Endothelial cell of umbilical vein (primary cell): ENCODE measurements at regions not wholly inside any gene's neighbourhood (a gene's known extent, or its start where the extent isn't known, plus 50 kb on each side); places are given as distances from the start of the nearest gene placed in this dataset.

ENCODE experiments used
- BruUV-seq: library from RNA; stranded (reverse); fragments of 400-500 nt; replicated peaks from 2 replicates; lab custom pipeline; 2021; lab: Mats Ljungman, UMichigan
- CTCF ChIA-PET: fragments of 300-600, 350-600 bp; sonication (Branson Sonifier 250); formaldehyde crosslinking; loops from one replicate; lab custom pipeline; 2021; ENCODE audit warnings: antibody characterized with exemption, inconsistent platforms; lab: Charles Lee
- POLR2A ChIA-PET: fragments of 300-600, 350-600 bp; sonication (Branson Sonifier 250); formaldehyde crosslinking; loops from one replicate; lab custom pipeline; 2021; ENCODE audit warnings: antibody characterized with exemption, inconsistent platforms; lab: Charles Lee
- DNase-seq: peaks from one replicate; pipeline ENCODE4 v3.0.0-alpha.2; 2011; ENCODE audit warnings: low read depth, low spot score
- FAIRE-seq: peaks from 2 replicates; lab custom pipeline; 2011; peaks lifted over from hg19 to GRCh38; lab: Jason Lieb, UNC
- H2AFZ ChIP-seq: 2 replicates; pipeline ENCODE4 v1.6.0; 2012; ENCODE audit warnings: low read depth, low read length, control low read depth, inconsistent platforms
- H3K27ac ChIP-seq: 2 replicates; pipeline ENCODE4 v1.5.1; 2011; ENCODE audit warnings: low read depth, mild to moderate bottlenecking, control low read depth, low read length, moderate library complexity; ENCODE audit not compliant: insufficient read depth
- H3K27me3 ChIP-seq, 2 experiments: 2 replicates each; pipeline versions ENCODE4 v1.6.0 to v1.6.1; 2011; ENCODE audit warnings: low read length in 2 of 2, mixed read lengths in 1 of 2; ENCODE audit not compliant: control insufficient read depth in 2 of 2, insufficient read depth in 2 of 2
- H3K36me3 ChIP-seq, 2 experiments: 2 replicates in 1 of 2; 3 replicates in 1 of 2; pipeline ENCODE4 v1.5.1; 2011; ENCODE audit warnings: low read length in 2 of 2, mild to moderate bottlenecking in 1 of 2, moderate library complexity in 1 of 2; ENCODE audit not compliant: control insufficient read depth in 2 of 2, insufficient read depth in 2 of 2; ENCODE audit errors: extremely low read depth in 1 of 2
- H3K4me1 ChIP-seq: 3 replicates; pipeline ENCODE4 v1.5.1; 2011; ENCODE audit warnings: mild to moderate bottlenecking, low read length; ENCODE audit not compliant: control insufficient read depth, insufficient read depth; ENCODE audit errors: extremely low read depth
- H3K4me2 ChIP-seq: 2 replicates; pipeline ENCODE4 v1.6.1; 2011; ENCODE audit warnings: low read length, control low read depth, mixed read lengths; ENCODE audit not compliant: insufficient read depth
- H3K4me3 ChIP-seq, 3 experiments: fragments of 200-600 bp in 1 of 3; sonication (generic), shearing (Covaris generic) in 1 of 3; replicated peaks in 1 of 3; 2 replicates each; pipeline ENCODE4 v1.5.1; 2011 to 2016; ENCODE audit warnings: control low read depth in 3 of 3, low read length in 3 of 3, mild to moderate bottlenecking in 2 of 3, inconsistent platforms in 1 of 3, low read depth in 1 of 3, moderate library complexity in 1 of 3; ENCODE audit not compliant: insufficient read depth in 1 of 3
- H3K79me2 ChIP-seq: 2 replicates; pipeline ENCODE4 v1.6.0; 2012; ENCODE audit warnings: low read length, inconsistent platforms; ENCODE audit not compliant: control insufficient read depth, insufficient read depth
- H3K9ac ChIP-seq: replicated peaks from 2 replicates; pipeline ENCODE3; 2011; ENCODE audit warnings: low read length, control low read depth; ENCODE audit not compliant: insufficient read depth; ENCODE audit errors: extremely low read depth
- H3K9me1 ChIP-seq: replicated peaks from 3 replicates; pipeline ENCODE4 v1.6.0; 2011; ENCODE audit warnings: mild to moderate bottlenecking, low read length; ENCODE audit not compliant: control insufficient read depth, insufficient read depth; ENCODE audit errors: extremely low read depth
- H3K9me3 ChIP-seq: replicated peaks from 2 replicates; pipeline ENCODE4 v1.5.1; 2012; ENCODE audit warnings: low read length, inconsistent platforms; ENCODE audit not compliant: control insufficient read depth, insufficient read depth
- H4K20me1 ChIP-seq: replicated peaks from 2 replicates; pipeline ENCODE3; 2011; ENCODE audit warnings: mild to moderate bottlenecking, low read length; ENCODE audit not compliant: control insufficient read depth, insufficient read depth; ENCODE audit errors: extremely low read depth
- EZH2 ChIP-seq: IDR thresholded peaks from 2 replicates; pipeline ENCODE4 v1.6.1; 2012; ENCODE audit warnings: borderline replicate concordance, low read depth, mild to moderate bottlenecking, moderate library complexity, low read length, inconsistent platforms; ENCODE audit not compliant: severe bottlenecking
- FOS ChIP-seq: IDR thresholded peaks from 2 replicates; pipeline ENCODE4 v1.6.1; 2011; ENCODE audit warnings: mild to moderate bottlenecking, low read length, moderate library complexity, borderline replicate concordance; ENCODE audit not compliant: insufficient read depth
- GATA2 ChIP-seq: IDR thresholded peaks from 2 replicates; pipeline ENCODE4 v1.7.0; 2011; ENCODE audit warnings: low read depth, mild to moderate bottlenecking, moderate library complexity, mixed read lengths, low read length; ENCODE audit not compliant: insufficient read length, insufficient read depth
- MYC ChIP-seq: IDR thresholded peaks from one replicate; pipeline ENCODE4 v1.6.1; 2011; ENCODE audit warnings: mild to moderate bottlenecking, low read depth, low read length
- POLR2A ChIP-seq: IDR thresholded peaks from 2 replicates; pipeline ENCODE4 v1.6.1; 2012; ENCODE audit warnings: low read depth, mild to moderate bottlenecking, control low read depth, low read length
- POLR2AphosphoS5 ChIP-seq: IDR thresholded peaks from 2 replicates; pipeline ENCODE4 v1.6.1; 2012; ENCODE audit warnings: low read depth, mild to moderate bottlenecking, control low read depth, low read length, moderate library complexity; ENCODE audit not compliant: insufficient read depth
- dilution Hi-C: fragments of 300-500 bp; cut with MboI; formaldehyde crosslinking; loops from one replicate; pipeline ENCODE4 v1.15.0; 2019; ENCODE audit warnings: low sequenced_read_pairs; ENCODE audit not compliant: extremely low pct_ligation_motif_present
- intact Hi-C: fragments of 100-400 bp; cut with micrococcal nuclease; formaldehyde crosslinking; loops from one replicate; pipeline ENCODE4 v1.10.0; 2022
- TF ChIP-seq, protein P1 (sequence below), 2 donors: IDR thresholded peaks; 1 replicate in 1 of 2; 2 replicates in 1 of 2; pipeline ENCODE4 v1.5.1; 2011; ENCODE audit warnings: low read length in 2 of 2, mild to moderate bottlenecking in 2 of 2, moderate library complexity in 2 of 2, control low read depth in 1 of 2, inconsistent platforms in 1 of 2, low read depth in 1 of 2; ENCODE audit not compliant: insufficient read depth in 1 of 2; ENCODE audit errors: extremely low read depth in 1 of 2
- TF ChIP-seq, protein P2 (sequence below): IDR thresholded peaks from 2 replicates; pipeline ENCODE4 v1.6.1; 2011; ENCODE audit not compliant: insufficient read depth, insufficient read length

DNA sequence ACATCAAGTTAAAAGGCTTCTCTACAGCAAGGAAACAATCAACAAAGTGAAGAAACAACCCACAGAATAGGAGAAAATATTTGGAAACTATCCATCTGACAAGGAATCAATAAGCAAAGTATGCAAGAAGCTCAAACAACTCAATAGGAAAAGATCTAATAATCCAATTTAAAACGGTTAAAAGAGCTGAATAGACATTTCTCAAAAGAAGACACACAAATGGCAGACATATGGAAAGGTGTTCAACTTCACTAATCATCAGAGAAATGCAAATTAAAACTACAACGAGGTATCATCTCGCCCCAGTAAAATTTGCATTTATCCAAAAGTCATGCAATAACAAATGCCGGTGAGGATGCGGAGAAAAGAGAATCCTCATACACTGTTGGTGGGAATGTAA lies 82.2 kb upstream of the NECTIN3 start:
- Histone ChIP-seq H4K20me1 (no peaks in the 10 kb centered on the region), H3K4me2 (no peak overlapping the region), H3K9me1 (no peaks in the 10 kb centered on the region), H3K27me3 (peaks cover 3 to 4% of the 10 kb centered on the region in 2 experiments), H3K36me3 (no peaks in the 10 kb centered on the region), H3K9ac (no peak overlapping the region), H2AFZ (no peak overlapping the region), H3K4me3 (no peak overlapping the region), H3K9me3 (no peaks in the 10 kb centered on the region), H3K4me1 (no peaks in the 10 kb centered on the region), H3K79me2 (no peaks in the 10 kb centered on the region), H3K27ac (no peak overlapping the region)
- POLR2A ChIA-PET, result no interaction called here
- intact Hi-C loops (no loop called here), dilution Hi-C loops (no loop called here)
- CTCF ChIA-PET, result interaction anchor here (1.3 kb wide), 1 partner anchor 91 kb away, joined by 3 read pairs; no protein-coding TSS in a partner anchor
- DNase-seq (no peak), FAIRE-seq (no peak)
- TF ChIP-seq EZH2 (no peak), FOS (no peak), GATA2 (no peak), POLR2AphosphoS5 (no peak), MYC (no peak), POLR2A (no peak)
- TF ChIP-seq, protein P1, sequence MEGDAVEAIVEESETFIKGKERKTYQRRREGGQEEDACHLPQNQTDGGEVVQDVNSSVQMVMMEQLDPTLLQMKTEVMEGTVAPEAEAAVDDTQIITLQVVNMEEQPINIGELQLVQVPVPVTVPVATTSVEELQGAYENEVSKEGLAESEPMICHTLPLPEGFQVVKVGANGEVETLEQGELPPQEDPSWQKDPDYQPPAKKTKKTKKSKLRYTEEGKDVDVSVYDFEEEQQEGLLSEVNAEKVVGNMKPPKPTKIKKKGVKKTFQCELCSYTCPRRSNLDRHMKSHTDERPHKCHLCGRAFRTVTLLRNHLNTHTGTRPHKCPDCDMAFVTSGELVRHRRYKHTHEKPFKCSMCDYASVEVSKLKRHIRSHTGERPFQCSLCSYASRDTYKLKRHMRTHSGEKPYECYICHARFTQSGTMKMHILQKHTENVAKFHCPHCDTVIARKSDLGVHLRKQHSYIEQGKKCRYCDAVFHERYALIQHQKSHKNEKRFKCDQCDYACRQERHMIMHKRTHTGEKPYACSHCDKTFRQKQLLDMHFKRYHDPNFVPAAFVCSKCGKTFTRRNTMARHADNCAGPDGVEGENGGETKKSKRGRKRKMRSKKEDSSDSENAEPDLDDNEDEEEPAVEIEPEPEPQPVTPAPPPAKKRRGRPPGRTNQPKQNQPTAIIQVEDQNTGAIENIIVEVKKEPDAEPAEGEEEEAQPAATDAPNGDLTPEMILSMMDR (IDR thresholded peaks at IDR 0.05; ENCODE audit: extremely low read depth in 1 of 2, insufficient read depth in 1 of 2, low read depth in 1 of 2, low read length in 2 of 2), result no peak
- TF ChIP-seq, protein P2, sequence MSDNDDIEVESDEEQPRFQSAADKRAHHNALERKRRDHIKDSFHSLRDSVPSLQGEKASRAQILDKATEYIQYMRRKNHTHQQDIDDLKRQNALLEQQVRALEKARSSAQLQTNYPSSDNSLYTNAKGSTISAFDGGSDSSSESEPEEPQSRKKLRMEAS, result no peak
- BruUV-seq, result no TSS peak
